RWPE1 (cell line): ENCODE measurements at regions not wholly inside any gene's neighbourhood (a gene's known extent, or its start where the extent isn't known, plus 50 kb on each side); places are given as distances from the start of the nearest gene placed in this dataset.

Experiments
- CTCF ChIA-PET: fragments of 350-600 bp; sonication (Branson Sonifier 250); formaldehyde crosslinking; extraction: SDS; loops from one replicate; lab custom pipeline; 2021; lab: Yijun Ruan, JAX
- POLR2A ChIA-PET: fragments of 400-600 bp; formaldehyde crosslinking; extraction: SDS; loops from one replicate; lab custom pipeline; 2020; ENCODE audit warnings: antibody characterized with exemption; ENCODE audit not compliant: low non-redundant PET; lab: Yijun Ruan, JAX
- DNase-seq: peaks from one replicate; pipeline ENCODE4 v3.0.0; 2012; ENCODE audit warnings: low spot score
- H3K27ac ChIP-seq: fragments of 450-650 bp; 2 replicates; pipeline ENCODE4 v1.5.1; 2017
- TF ChIP-seq, protein P1 (sequence below): fragments of 450-650 bp; conservative IDR thresholded peaks from 2 replicates; pipeline ENCODE4 v1.5.1; 2017; ENCODE audit warnings: low read depth, mild to moderate bottlenecking

DNA sequence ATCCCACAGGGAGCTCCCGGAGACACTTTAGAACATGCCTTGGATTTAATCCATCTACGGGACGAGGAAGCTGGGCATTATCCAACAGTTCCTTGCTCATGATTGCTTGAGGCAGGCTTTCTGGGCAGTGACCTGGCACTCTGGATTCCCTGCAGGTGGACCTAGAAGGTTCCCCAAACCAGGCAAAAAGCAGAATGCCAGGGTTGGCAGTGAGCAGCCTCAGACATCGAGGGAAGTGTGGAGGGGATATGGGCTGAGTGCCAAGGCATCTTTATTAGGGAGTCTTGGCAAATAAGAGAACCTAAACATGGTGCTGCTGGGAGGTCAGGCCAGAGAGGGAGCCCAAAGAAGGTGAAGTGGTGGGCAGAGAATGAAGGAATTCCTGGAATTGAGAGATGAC lies 158.5 kb downstream of the CD83 start:
- ChIA-PET CTCF (no interaction called here), POLR2A (no interaction called here)
- DNase-seq: no peak
- peak overlapping the region; percentile 80; the same call in 1 of the 2 replicates for H3K27ac ChIP-seq
- TF ChIP-seq, protein P1, sequence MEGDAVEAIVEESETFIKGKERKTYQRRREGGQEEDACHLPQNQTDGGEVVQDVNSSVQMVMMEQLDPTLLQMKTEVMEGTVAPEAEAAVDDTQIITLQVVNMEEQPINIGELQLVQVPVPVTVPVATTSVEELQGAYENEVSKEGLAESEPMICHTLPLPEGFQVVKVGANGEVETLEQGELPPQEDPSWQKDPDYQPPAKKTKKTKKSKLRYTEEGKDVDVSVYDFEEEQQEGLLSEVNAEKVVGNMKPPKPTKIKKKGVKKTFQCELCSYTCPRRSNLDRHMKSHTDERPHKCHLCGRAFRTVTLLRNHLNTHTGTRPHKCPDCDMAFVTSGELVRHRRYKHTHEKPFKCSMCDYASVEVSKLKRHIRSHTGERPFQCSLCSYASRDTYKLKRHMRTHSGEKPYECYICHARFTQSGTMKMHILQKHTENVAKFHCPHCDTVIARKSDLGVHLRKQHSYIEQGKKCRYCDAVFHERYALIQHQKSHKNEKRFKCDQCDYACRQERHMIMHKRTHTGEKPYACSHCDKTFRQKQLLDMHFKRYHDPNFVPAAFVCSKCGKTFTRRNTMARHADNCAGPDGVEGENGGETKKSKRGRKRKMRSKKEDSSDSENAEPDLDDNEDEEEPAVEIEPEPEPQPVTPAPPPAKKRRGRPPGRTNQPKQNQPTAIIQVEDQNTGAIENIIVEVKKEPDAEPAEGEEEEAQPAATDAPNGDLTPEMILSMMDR: no peak

DNA sequence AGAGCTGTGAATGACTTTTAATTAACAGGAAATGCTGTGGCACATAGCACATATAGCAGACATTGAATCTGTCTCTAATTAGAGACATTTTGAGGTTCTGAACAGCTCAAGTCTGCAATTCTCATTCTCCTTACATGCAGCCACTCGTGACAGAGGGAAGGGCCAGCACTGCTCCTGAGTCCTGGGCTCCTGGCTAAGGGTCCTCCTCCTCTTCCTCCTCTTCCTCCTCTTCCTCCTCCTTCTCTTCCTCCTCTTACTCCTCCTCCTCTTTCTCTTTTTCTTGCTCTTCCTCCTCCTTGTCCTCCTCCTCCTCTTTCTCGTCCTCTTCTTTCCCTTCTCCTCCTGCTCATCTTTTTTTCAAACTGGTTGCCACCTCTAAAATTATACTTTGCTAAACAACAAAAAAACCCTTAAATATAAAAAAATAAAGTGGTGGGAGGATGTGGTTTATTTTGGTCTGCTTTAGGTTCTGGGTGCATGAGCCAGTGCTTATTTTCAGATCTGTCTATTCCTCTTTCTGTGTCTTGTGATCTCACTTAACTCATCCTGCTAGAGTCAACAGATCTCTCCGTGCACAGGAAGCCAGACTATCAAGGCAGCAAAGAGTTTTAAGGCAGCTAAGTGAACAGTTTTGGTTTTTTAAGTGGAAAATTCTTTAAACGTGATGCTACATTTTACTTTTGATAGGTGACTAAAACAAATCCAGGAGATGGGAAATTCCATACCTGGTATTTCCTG lies 159.3 kb downstream of the CD83 start:
- no peak overlapping the region for H3K27ac ChIP-seq
- ChIA-PET POLR2A (no interaction called here), CTCF (no interaction called here)
- no peak for DNase-seq
- TF ChIP-seq, protein P1: no peak

GRCh38 chr6:14277405-14277930 lies 159.9 kb downstream of the CD83 start:
- ChIA-PET POLR2A (no interaction called here), CTCF (no interaction called here)
- TF ChIP-seq, protein P1: no peak
- H3K27ac ChIP-seq: no peak overlapping the region
- DNase-seq: no peak

DNA sequence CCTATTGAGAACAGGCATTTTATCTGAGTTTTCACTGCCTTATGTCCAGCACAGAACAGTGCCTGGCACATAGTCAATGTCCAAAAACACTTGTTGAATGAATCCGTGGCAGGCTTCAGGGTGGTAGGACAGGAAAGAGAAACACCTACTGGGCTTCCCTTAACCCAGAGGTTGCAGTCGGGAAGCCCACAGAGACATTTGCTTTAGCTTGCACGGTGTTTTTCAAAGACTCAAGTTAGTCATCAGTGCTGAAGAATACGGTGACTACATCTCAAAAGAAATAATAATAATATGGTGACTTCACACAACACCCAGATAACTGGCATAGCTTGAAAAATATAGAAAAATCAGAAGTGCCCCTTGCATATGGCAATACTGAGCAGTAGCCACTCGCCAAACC lies 160.4 kb downstream of the CD83 start:
- H3K27ac ChIP-seq: no peak overlapping the region
- ChIA-PET CTCF (no interaction called here), POLR2A (no interaction called here)
- no peak for DNase-seq
- TF ChIP-seq, protein P1: no peak

GRCh38 chr6:14278446-14278845 lies 160.9 kb downstream of the CD83 start:
- H3K27ac ChIP-seq: no peak overlapping the region
- CTCF ChIA-PET: no interaction called here
- TF ChIP-seq, protein P1: no peak
- POLR2A ChIA-PET: no interaction called here
- DNase-seq: no peak

DNA sequence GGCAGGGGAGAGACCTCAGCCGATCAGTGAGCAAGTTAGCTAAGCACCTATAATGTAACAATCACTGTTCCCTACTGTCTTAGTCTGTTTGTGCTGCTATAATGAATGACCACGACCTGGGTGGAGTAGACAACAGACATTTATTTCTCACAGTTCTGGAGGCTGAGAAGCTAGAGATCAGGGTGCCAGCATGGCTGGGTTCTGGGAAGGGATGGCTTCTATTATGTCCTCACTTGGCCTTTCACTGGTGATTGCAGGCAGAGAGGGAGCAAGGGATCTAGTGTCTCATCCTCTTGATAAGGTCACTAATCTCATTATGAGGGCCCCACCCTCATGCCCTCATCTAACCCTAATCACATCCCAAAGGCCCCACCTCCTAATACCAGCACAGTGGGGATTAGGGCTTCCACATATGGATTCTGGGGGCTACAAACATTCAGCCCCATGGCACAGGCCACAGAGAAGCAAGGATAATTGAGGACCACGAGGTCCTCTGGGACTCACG lies 162.5 kb downstream of the CD83 start:
- DNase-seq: no peak
- no peak overlapping the region for H3K27ac ChIP-seq
- ChIA-PET POLR2A (no interaction called here), CTCF (no interaction called here)
- TF ChIP-seq, protein P1: no peak
